ENCODE measurements at regions not wholly inside any gene's neighbourhood (a gene's known extent, or its start where the extent isn't known, plus 50 kb on each side); places are given as distances from the start of the nearest gene placed in this dataset.

GRCh38 chr2:217687771-217688170, 315.0 kb downstream of the TNS1 start:
- no peak for DNase-seq

- DNase-seq, result no peak
These were observed 317.6 kb downstream of the TNS1 start for GRCh38 chr2:217685255-217685605.

- DNase-seq, result no peak
These were observed 318.2 kb downstream of the TNS1 start for GRCh38 chr2:217684431-217685254.

GRCh38 chr2:217683106-217683870, 319.5 kb downstream of the TNS1 start:
- no peak for DNase-seq

- no peak for DNase-seq
These were observed 321.0 kb downstream of the TNS1 start for GRCh38 chr2:217681791-217682190.

- no peak for DNase-seq
These were observed 322.4 kb downstream of the TNS1 start for GRCh38 chr2:217680381-217680780.

GRCh38 chr2:217673627-217674026, 329.2 kb downstream of the TNS1 start:
- no peak for DNase-seq

- no peak for DNase-seq
These were observed 330.3 kb downstream of the TNS1 start for GRCh38 chr2:217672472-217672871.

GRCh38 chr2:217671871-217672270, 330.9 kb downstream of the TNS1 start:
- DNase-seq, result no peak

GRCh38 chr2:217671075-217671474, 331.7 kb downstream of the TNS1 start:
- no peak for DNase-seq

GRCh38 chr2:217669831-217670230, 333.0 kb downstream of the TNS1 start:
- no peak for DNase-seq

GRCh38 chr2:217667512-217667911, 335.3 kb downstream of the TNS1 start:
- DNase-seq, result no peak

- DNase-seq, result no peak
These were observed 335.8 kb downstream of the TNS1 start for GRCh38 chr2:217667035-217667434.

GRCh38 chr2:217666338-217666737, 336.5 kb downstream of the TNS1 start:
- DNase-seq, result no peak

GRCh38 chr2:217664761-217665160, 338.0 kb downstream of the TNS1 start:
- DNase-seq, result no peak

GRCh38 chr2:217662984-217663602, 339.7 kb downstream of the TNS1 start:
- no peak for DNase-seq

- DNase-seq, result no peak
These were observed 341.4 kb downstream of the TNS1 start for GRCh38 chr2:217661378-217661777.

- DNase-seq, result no peak
These were observed 342.4 kb downstream of the TNS1 start for GRCh38 chr2:217660423-217660822.

- no peak for DNase-seq
These were observed 344.0 kb downstream of the TNS1 start for GRCh38 chr2:217658806-217659205.

- DNase-seq, result no peak
These were observed 345.5 kb downstream of the TNS1 start for GRCh38 chr2:217657252-217657651.

- no peak for DNase-seq
These were observed 346.5 kb downstream of the TNS1 start for GRCh38 chr2:217656316-217656715.

GRCh38 chr2:217655651-217656050, 347.1 kb downstream of the TNS1 start:
- no peak for DNase-seq

- DNase-seq, result no peak
These were observed 348.6 kb downstream of the TNS1 start for GRCh38 chr2:217654168-217654567.

Data from CD4-positive, alpha-beta T cell treated with Interleukin-17A for 4 hours (primary cell).